COLO668 (cell line): ENCODE measurements at regions not wholly inside any gene's neighbourhood (a gene's known extent, or its start where the extent isn't known, plus 50 kb on each side); places are given as distances from the start of the nearest gene placed in this dataset.
"Not testable (repeated sequence)": the region's sequence is repeated elsewhere in the genome, so short reads cannot be mapped to it uniquely, and the experiment has no call there.

Source experiments
- DNase-seq: peaks from one replicate; lab custom pipeline; 2025; ENCODE audit not compliant: unreplicated experiment; lab: John Stamatoyannopoulos, UW

DNA sequence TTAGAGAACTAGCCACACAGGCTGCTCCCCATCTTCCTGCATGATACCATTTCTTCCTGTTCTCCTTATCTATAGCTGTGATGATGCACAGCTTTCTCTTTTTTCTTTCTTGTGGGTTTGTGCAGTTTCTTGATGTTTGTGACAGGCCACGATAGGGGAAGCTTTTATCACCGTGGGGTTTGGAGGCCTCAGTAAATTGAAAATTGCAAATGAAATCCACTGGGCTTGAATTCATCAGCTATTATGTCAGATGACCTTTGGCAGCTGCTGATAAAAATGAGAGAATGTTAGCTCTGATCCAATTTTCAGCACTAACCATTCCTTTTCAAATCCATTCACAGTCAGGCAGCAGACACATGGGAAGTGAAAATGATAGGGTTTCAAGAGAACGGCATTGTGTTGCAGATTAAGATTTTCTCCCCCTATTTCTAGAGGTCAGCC lies 176.9 kb upstream of the SOX2 start:
- DNase-seq: no peak

GRCh38 chr3:181533811-181534210 lies 177.9 kb upstream of the SOX2 start:
- DNase-seq: no peak

DNA sequence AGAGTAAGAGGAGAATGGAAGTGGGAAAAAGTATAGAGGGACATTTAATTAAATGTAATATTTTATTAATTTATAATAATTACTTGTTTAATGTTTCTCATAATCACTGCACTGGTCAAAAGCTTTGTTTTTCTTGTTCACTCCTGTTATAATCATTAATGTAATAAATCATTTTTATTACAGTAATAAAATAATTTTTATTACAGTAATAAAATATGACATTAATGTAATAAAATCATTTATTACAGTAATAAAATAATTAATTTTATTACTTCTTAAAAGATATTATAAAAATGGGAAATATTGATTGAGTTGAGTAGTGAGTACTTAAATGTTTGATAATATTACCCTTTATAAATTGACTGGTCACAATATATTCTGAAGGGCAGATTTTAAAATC lies 181.1 kb upstream of the SOX2 start:
- DNase-seq: no peak

DNA sequence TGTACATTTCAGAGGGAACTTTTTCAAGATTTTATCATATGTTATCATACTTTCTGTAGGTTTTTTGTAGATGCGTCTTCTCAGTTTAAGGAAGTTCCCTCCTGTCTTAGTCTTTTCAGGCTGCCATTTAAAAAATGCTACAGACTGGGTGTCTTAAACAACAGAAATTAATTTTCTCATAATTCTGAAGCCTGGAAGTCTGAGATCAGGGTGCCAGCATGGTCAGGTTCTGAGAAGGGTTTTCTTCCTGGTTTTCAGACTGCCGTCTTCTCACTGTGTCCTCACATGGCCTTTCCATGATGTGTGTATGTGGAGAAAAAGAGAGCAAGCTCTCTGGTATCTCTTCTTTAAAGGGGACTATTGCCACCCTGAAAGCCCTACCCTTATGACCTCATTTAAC lies 189.9 kb upstream of the SOX2 start:
- DNase-seq: no peak

GRCh38 chr3:181518222-181518621 lies 193.5 kb upstream of the SOX2 start:
- no peak for DNase-seq

DNA sequence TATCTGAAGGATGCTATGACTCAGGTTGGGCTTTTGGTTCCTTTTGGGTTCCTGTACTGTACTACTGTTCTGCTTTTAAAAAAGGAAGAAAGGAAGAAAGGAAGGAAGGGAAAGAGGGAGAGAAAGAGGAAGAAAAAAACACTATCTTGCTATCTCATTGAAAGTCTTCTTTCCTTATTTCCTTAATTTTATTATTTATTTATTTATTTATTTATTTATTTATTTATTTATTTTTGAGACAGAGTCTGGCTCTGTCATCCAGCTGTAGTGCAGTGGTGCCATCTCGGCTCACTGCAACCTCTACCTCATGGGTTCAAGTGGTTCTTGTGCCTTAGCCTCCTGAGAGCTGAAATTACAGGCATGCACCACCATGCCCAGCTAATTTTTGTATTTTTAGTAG lies 198.9 kb upstream of the SOX2 start:
- no peak for DNase-seq

DNA sequence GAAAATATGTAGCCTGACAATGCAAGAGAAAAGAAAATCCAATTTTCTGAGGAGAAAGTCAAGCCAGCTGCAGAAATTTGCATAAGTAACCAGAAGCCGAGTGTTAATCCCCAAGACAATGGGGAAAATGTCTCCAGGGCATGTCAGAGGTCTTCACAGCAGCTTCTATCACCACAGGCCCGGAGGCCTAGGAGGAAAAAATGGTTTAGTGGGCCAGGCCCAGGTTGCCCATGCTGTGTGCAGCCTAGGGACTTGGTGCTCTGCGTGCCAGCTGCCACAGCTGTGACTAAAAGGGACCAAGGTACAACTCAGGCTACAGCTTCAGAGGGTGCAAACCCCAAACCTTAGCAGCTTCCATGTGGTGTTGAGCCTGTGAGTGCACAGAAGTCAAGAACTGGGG lies 201.2 kb upstream of the SOX2 start:
- DNase-seq: no peak

GRCh38 chr3:181497358-181497757 lies 214.4 kb upstream of the SOX2 start:
- no peak for DNase-seq

GRCh38 chr3:181493423-181493822 lies 218.3 kb upstream of the SOX2 start:
- no peak for DNase-seq

- no peak for DNase-seq
These were observed 223.2 kb upstream of the SOX2 start for GRCh38 chr3:181488536-181488935.

GRCh38 chr3:181487236-181487978 lies 224.3 kb upstream of the SOX2 start:
- DNase-seq: no peak

DNA sequence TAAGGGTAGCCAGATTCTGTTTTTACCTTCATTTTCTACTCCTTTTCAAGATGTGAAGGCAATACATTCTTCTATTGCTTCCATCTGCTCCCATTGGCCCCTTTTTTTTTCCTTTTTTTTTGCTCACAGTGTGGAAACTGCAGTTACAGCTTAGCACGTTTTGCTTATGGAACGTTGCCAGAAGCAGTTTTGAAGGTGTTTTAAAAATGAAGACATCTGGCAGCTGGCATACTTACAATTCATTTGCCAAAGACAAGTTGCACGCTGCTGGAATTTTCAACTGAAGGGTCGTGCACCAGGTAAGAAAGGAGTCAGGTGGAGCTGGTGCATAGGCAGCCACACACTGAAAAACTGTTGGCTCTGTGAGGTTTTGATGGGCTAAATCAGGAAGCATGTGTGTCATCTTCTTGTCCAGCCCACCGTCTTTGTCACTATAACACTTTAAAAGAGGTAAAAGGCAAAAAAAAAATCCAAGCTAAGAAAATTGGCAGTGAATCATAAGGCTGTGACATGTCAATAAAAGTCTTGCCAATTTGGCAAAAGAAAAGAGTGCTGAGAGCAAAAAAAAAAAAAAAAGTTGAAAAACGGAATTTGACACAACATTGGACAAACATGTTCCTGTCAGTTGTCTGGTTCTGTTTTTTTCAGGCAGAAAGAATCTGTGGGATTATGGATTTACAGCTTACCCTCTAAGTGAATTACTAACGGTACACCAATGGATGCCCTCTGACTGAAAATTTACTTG lies 225.4 kb upstream of the SOX2 start:
- DNase-seq: no peak

- DNase-seq: no peak
These were observed 227.7 kb upstream of the SOX2 start for GRCh38 chr3:181484026-181484425.

DNA sequence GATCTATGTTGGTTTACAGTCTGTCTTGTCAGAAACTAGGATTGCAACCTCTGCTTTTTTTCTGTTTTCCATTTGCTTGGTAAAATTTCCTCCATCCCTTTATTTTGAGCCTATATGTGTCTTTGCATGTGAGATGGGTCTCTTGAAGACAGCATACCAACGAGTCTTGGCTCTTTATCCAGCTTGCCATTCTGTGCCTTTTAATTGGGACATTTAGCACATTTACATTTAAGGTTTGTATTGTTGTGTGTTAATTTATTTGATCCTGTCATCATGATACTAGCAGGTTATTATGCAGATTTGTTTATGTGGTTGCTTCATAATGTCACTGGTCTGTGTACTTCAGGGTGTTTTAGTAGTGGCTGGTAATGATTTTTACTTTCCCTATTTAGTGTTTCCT lies 236.6 kb upstream of the SOX2 start:
- DNase-seq: not testable (repeated sequence)

DNA sequence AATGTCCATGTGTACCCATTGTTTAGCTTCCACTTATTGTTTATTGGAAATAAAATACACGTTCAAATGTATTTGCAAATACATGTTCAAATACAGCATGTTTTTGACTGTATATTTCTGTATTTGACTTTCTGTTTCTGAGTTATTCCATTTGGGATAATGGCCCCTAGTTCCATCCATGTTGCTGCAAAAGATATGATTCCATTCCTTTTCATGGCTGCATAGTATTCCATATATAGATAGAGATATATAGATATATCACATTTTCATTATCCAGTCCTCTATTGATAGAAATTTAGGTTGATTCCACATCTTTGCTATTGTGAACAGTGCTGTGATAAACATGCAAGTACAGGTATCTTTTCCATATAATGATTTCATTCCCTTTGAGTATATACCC lies 241.4 kb upstream of the SOX2 start:
- DNase-seq: no peak

GRCh38 chr3:181464033-181464694 lies 247.6 kb upstream of the SOX2 start:
- no peak for DNase-seq

- DNase-seq: no peak
These were observed 250.3 kb upstream of the SOX2 start for GRCh38 chr3:181461381-181461780.

DNA sequence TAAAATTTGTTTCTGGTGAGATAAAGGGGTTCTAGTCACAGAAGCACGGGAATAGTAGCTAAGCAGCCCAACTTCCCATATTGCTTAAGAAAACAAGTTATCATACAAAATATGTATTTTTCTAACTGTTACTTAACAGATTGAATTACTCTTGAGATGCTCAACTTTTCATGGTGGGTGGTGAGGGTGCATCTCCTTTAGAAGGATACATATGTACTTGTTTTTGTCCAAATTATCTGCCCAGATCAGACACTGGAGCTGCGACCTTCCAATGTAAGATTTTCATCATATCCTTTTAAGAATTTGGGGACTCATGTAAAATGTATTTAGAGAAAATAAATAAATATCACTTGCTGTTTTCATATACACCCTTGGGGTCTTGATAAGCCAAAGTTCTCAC lies 252.2 kb upstream of the SOX2 start:
- DNase-seq: no peak

GRCh38 chr3:181458857-181459256 lies 252.9 kb upstream of the SOX2 start:
- DNase-seq: no peak

- DNase-seq: no peak
These were observed 254.0 kb upstream of the SOX2 start for GRCh38 chr3:181457756-181458155.

GRCh38 chr3:181457190-181457589 lies 254.5 kb upstream of the SOX2 start:
- no peak for DNase-seq

GRCh38 chr3:181455276-181455675 lies 256.4 kb upstream of the SOX2 start:
- DNase-seq: no peak
